Osteocyte (in vitro differentiated cells): ENCODE measurements at regions not wholly inside any gene's neighbourhood (a gene's known extent, or its start where the extent isn't known, plus 50 kb on each side); places are given as distances from the start of the nearest gene placed in this dataset.

Experiments used
- DNase-seq: peaks from one replicate; pipeline ENCODE4 v3.0.0; 2021; ENCODE audit warnings: mixed read lengths; ENCODE audit not compliant: unreplicated experiment; ENCODE audit errors: extremely low spot score
- H3K27ac Mint-ChIP-seq: one replicate; pipeline ENCODE4 v1.8.0; 2021; ENCODE audit warnings: mild to moderate bottlenecking, mixed read lengths; ENCODE audit not compliant: unreplicated experiment
- H3K27me3 Mint-ChIP-seq: one replicate; pipeline ENCODE4 v1.8.0; 2021; ENCODE audit warnings: mixed read lengths; ENCODE audit not compliant: unreplicated experiment
- H3K36me3 Mint-ChIP-seq: one replicate; pipeline ENCODE4 v1.8.0; 2021; ENCODE audit warnings: mixed read lengths; ENCODE audit not compliant: unreplicated experiment
- H3K4me1 Mint-ChIP-seq: one replicate; pipeline ENCODE4 v1.8.0; 2021; ENCODE audit warnings: mixed read lengths; ENCODE audit not compliant: unreplicated experiment
- H3K4me3 Mint-ChIP-seq: one replicate; pipeline ENCODE4 v1.8.0; 2021; ENCODE audit warnings: mild to moderate bottlenecking, moderate library complexity, mixed read lengths; ENCODE audit not compliant: unreplicated experiment
- H3K9me3 Mint-ChIP-seq: one replicate; pipeline ENCODE4 v1.8.0; 2021; ENCODE audit warnings: mixed read lengths; ENCODE audit not compliant: unreplicated experiment
- TF ChIP-seq, protein P1 (sequence below): fragments of 200-600 bp; sonication (generic); IDR thresholded peaks from 2 replicates; pipeline ENCODE4 v1.5.0; 2021; ENCODE audit warnings: antibody characterized with exemption, mild to moderate bottlenecking, moderate library complexity

DNA sequence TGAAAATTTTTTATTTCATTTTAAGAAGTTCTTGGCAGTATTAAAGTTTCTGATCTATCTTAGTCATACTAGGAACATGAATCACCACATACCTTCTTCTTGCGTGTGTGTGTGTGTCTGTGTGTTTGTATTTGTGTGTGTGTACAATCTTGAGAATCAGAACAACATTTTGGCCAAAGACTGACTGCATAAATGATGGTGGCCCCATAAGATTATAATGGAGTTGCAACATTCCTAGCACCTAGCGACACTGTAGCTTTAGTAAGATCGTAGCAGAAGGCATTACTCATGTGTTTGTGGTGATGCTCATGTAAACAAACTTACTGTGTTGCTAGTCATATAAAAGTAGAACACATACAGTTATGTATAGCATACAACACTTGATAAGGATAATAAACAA lies 205.4 kb downstream of the FAM76B start:
- Mint-ChIP-seq H3K9me3 (peaks cover 4% of the 10 kb centered on the region), H3K27ac (no peak overlapping the region), H3K36me3 (no peaks in the 10 kb centered on the region), H3K4me1 (peaks cover 12% of the 10 kb centered on the region), H3K4me3 (no peak overlapping the region), H3K27me3 (no peaks in the 10 kb centered on the region)
- TF ChIP-seq, protein P1, sequence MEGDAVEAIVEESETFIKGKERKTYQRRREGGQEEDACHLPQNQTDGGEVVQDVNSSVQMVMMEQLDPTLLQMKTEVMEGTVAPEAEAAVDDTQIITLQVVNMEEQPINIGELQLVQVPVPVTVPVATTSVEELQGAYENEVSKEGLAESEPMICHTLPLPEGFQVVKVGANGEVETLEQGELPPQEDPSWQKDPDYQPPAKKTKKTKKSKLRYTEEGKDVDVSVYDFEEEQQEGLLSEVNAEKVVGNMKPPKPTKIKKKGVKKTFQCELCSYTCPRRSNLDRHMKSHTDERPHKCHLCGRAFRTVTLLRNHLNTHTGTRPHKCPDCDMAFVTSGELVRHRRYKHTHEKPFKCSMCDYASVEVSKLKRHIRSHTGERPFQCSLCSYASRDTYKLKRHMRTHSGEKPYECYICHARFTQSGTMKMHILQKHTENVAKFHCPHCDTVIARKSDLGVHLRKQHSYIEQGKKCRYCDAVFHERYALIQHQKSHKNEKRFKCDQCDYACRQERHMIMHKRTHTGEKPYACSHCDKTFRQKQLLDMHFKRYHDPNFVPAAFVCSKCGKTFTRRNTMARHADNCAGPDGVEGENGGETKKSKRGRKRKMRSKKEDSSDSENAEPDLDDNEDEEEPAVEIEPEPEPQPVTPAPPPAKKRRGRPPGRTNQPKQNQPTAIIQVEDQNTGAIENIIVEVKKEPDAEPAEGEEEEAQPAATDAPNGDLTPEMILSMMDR: no peak
- DNase-seq: no peak

GRCh38 chr11:95577716-95578460 lies 211.7 kb downstream of the FAM76B start:
- H3K36me3 Mint-ChIP-seq: no peaks in the 10 kb centered on the region
- peaks cover 4% of the 10 kb centered on the region for H3K9me3 Mint-ChIP-seq
- TF ChIP-seq, protein P1: no peak
- no peak for DNase-seq
- H3K27me3 Mint-ChIP-seq: no peaks in the 10 kb centered on the region
- H3K4me1 Mint-ChIP-seq: peaks cover 9% of the 10 kb centered on the region
- no peak overlapping the region for H3K27ac Mint-ChIP-seq
- H3K4me3 Mint-ChIP-seq: no peak overlapping the region

DNA sequence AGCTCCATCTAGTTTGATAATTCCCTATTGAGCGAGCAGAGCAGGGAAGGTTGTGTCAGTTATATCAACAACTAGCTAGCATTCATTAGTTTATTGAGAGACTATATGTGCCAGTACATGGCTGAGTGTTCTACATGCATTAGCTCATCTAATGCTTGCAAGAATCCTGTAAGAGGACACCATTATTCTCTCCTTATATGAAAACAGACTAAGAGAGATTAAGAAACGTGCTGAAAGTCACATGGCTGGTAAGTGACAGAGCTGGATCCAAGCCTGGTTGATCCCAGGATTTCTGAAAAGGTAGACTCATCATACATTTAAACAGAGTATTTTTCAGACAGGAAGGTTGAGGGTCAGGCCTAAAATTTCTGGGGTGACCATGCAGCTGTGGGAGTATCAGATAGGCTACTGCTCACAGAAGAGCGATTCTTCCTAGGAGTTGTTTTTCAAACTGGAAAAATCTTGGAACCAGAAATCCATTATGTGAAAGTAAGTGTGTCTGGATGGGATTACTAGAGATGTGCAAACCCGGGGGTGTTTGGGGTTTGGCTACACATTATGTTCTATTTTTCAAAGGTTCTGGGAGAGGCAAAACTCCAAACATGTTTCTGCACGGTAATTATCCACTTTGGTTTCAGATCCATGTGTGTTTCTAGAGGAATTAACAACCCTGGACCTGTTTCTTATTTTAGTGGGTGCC lies 213.3 kb downstream of the FAM76B start:
- TF ChIP-seq, protein P1: no peak
- H3K4me1 Mint-ChIP-seq: peaks cover 11% of the 10 kb centered on the region
- DNase-seq: no peak

DNA sequence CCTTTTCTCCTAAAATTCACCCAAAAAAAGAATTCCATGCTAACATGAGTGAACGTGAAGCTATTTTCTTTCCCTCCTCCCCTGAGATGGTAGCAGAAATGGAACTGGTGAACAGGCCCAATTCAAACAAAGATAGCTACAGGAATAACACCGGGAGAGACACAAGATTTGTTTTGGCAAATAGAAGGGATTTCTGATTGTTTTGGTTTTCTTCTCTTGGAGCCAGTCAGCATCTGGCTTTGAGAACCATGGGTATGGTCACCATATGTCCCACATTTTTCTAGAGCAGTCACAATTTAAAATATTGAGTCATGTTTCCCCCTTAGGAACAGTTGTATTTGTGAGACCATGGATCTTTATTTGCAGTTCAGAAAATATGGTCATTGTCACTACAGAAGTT lies 214.1 kb downstream of the FAM76B start:
- no peak overlapping the region for H3K4me3 Mint-ChIP-seq
- TF ChIP-seq, protein P1: no peak
- no peak for DNase-seq
- no peaks in the 10 kb centered on the region for H3K36me3 Mint-ChIP-seq
- H3K27me3 Mint-ChIP-seq: no peaks in the 10 kb centered on the region
- no peak overlapping the region for H3K27ac Mint-ChIP-seq
- peaks cover 11% of the 10 kb centered on the region for H3K4me1 Mint-ChIP-seq
- H3K9me3 Mint-ChIP-seq: peaks cover 6% of the 10 kb centered on the region

More for the DNA sequence above, 213.3 kb downstream of the FAM76B start:
- no peak overlapping the region for H3K4me3 Mint-ChIP-seq
- no peaks in the 10 kb centered on the region for H3K27me3 Mint-ChIP-seq
- H3K27ac Mint-ChIP-seq: no peak overlapping the region
- peaks cover 4% of the 10 kb centered on the region for H3K9me3 Mint-ChIP-seq
- H3K36me3 Mint-ChIP-seq: no peaks in the 10 kb centered on the region

DNA sequence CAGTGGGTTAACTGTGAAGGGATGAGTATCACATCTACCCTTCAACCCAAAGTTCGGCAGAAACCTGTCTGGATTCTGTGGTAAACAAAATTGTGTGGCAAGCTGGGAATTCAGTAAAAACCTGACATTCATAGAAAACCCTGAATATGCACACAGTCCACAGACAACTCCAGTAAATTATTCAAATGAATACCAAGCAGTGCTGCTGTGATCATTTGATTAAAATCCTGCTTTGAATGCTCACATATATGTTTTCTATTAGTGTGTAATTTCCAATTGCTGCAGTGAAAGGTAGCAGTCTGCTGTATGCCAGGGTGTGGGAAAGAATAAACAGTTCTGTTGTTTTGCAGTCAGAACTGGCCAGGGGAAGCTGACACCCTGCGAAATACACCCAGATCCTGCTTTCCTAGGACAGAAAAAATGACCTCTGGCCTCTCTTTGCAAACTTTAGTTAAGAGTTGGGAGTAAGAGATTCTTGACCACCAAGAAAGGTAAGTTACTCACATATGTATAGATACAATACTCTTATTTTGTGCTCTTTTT lies 217.8 kb downstream of the FAM76B start:
- no peak overlapping the region for H3K27ac Mint-ChIP-seq
- no peak for DNase-seq
- TF ChIP-seq, protein P1: no peak
- H3K36me3 Mint-ChIP-seq: no peaks in the 10 kb centered on the region
- H3K4me3 Mint-ChIP-seq: no peak overlapping the region
- peaks cover 10% of the 10 kb centered on the region for H3K4me1 Mint-ChIP-seq
- no peaks in the 10 kb centered on the region for H3K27me3 Mint-ChIP-seq
- H3K9me3 Mint-ChIP-seq: peaks cover 12% of the 10 kb centered on the region
